ENCODE measurements at regions not wholly inside any gene's neighbourhood (a gene's known extent, or its start where the extent isn't known, plus 50 kb on each side); places are given as distances from the start of the nearest gene placed in this dataset.

GRCh38 chr11:128311742-128312719 lies 275.3 kb downstream of the ETS1 start:
- no peaks in the 10 kb centered on the region for H3K36me3 ChIP-seq (ENCODE audit: control insufficient read depth, insufficient read depth, low read length)

More at GRCh38 chr11:128311742-128312719, 275.3 kb downstream of the ETS1 start:
- TF ChIP-seq USF2 (IDR thresholded peaks at IDR 0.05; ENCODE audit: low read depth, low read length) (no peak), SMC3 (IDR thresholded peaks at IDR 0.05; ENCODE audit: low read depth, low read length) (no peak), CHD1 (IDR thresholded peaks at IDR 0.05; ENCODE audit: low read depth, low read length) (no peak), FOS (IDR thresholded peaks at IDR 0.05; ENCODE audit: low read depth, low read length) (no peak), MXI1 (IDR thresholded peaks at IDR 0.05; ENCODE audit: borderline replicate concordance, low read depth, low read length) (no peak), MAFK (IDR thresholded peaks at IDR 0.05; ENCODE audit: low read depth, low read length) (no peak)
- no peak overlapping the region for H3K4ac ChIP-seq (ENCODE audit: low read depth, low read length)
- no peak overlapping the region for H2BK15ac ChIP-seq (ENCODE audit: low read depth, low read length)
- H3K9ac ChIP-seq (ENCODE audit: low read depth, low read length) = no peak overlapping the region
- intact Hi-C loops (cut with micrococcal nuclease) (no loop called here), in situ Hi-C loops (cut with MboI; ENCODE audit: low sequenced_read_pairs) (no loop called here), dilution Hi-C loops (cut with HindIII; ENCODE audit: low sequenced_read_pairs, unreplicated experiment) (no loop called here)
- ATAC-seq (ENCODE audit: low read depth) (no peak), DNase-seq (no peak)
- no peak overlapping the region for H4K5ac ChIP-seq (ENCODE audit: low read depth, low read length)
- H2AFZ ChIP-seq (replicated peaks; ENCODE audit: low read length, poor library complexity) = no peak overlapping the region
- H3K9me3 ChIP-seq (ENCODE audit: control insufficient read depth, insufficient read depth, low read length) = peaks cover 5% of the 10 kb centered on the region
- H4K91ac ChIP-seq (ENCODE audit: insufficient read depth, low read depth, low read length) = no peak overlapping the region
- no peak overlapping the region for H3K14ac ChIP-seq (replicated peaks; ENCODE audit: low read depth, low read length)
- H2BK5ac ChIP-seq (ENCODE audit: low read depth, low read length, poor library complexity, severe bottlenecking) = no peak overlapping the region
- ChIA-PET POLR2A (ENCODE audit: unreplicated experiment) (no interaction called here), CTCF (no interaction called here)
- no peaks in the 10 kb centered on the region for H4K20me1 ChIP-seq (ENCODE audit: insufficient read depth, low read length)
- no peak overlapping the region for H4K8ac ChIP-seq (ENCODE audit: low read depth in 2 of 2, low read length in 2 of 2)
- BruUV-seq (replicated peaks) = no TSS peak
- no peaks in the 10 kb centered on the region for H3K79me1 ChIP-seq (ENCODE audit: low read depth in 1 of 2, low read length in 2 of 2)
- H2BK20ac ChIP-seq (ENCODE audit: low read depth, low read length) = no peak overlapping the region
- H3K4me2 ChIP-seq (ENCODE audit: low read depth, low read length) = no peak overlapping the region
- H2AK9ac ChIP-seq (replicated peaks; ENCODE audit: low read depth, low read length, poor library complexity) = no peak overlapping the region
- H2BK120ac ChIP-seq (ENCODE audit: low read depth, low read length) = no peak overlapping the region
- no peak overlapping the region for H3K56ac ChIP-seq (ENCODE audit: extremely low read depth, insufficient read depth, low read length)
- peaks cover 6% of the 10 kb centered on the region; the same call in 1 of the 2 replicates for H3K9me1 ChIP-seq (ENCODE audit: insufficient read depth, low read length)
- peaks cover 6% of the 10 kb centered on the region for H3K4me1 ChIP-seq (ENCODE audit: control insufficient read depth, insufficient read depth, low read length)
- no peak overlapping the region for H3K18ac ChIP-seq (ENCODE audit: low read depth, low read length)
- no peak overlapping the region for H2AK5ac ChIP-seq (ENCODE audit: low read depth, low read length)
- WGBS, 2 experiments (ENCODE audit: extremely low coverage in 2 of 2, insufficient read length in 1 of 2) = no CpG with 5 or more reads among the region's 3 CpGs
- H3K27me3 ChIP-seq (ENCODE audit: control insufficient read depth, insufficient read depth, low read length) = peaks cover 2% of the 10 kb centered on the region; the same call in 1 of the 2 replicates
- H3K23ac ChIP-seq (ENCODE audit: low read depth, low read length) = no peak overlapping the region
- no peak overlapping the region for H3K27ac ChIP-seq (ENCODE audit: insufficient read depth, low read length)
- no peak overlapping the region for H3K4me3 ChIP-seq (ENCODE audit: insufficient read depth, low read depth, low read length)
